HEK293 (cell line): ENCODE measurements at regions not wholly inside any gene's neighbourhood (a gene's known extent, or its start where the extent isn't known, plus 50 kb on each side); places are given as distances from the start of the nearest gene placed in this dataset.

ENCODE experiments used
- CTCF ChIA-PET: fragments of 350-600 bp; formaldehyde crosslinking; extraction: SDS; loops from one replicate; lab custom pipeline; 2021; ENCODE audit warnings: antibody characterized with exemption; lab: Yijun Ruan, JAX
- POLR2A ChIA-PET: fragments of 300-600 bp; formaldehyde crosslinking; extraction: SDS; loops from one replicate; lab custom pipeline; 2020; ENCODE audit warnings: antibody characterized with exemption, inconsistent platforms; lab: Yijun Ruan, JAX
- H3K27ac ChIP-seq: fragments of 200-500 bp; sonication (Bioruptor generic); 2 replicates; pipeline ENCODE4 v1.5.1; 2014; ENCODE audit warnings: low read depth, low read length, control low read depth, inconsistent platforms; ENCODE audit errors: extremely low read depth
- H3K36me3 ChIP-seq, 2 experiments: fragments of 200-500 bp in 1 of 2; sonication (Bioruptor generic) in 1 of 2; 1 replicate in 1 of 2; 2 replicates in 1 of 2; pipeline ENCODE4 v1.5.1; 2014 to 2017; ENCODE audit warnings: inconsistent platforms in 2 of 2, low read length in 2 of 2; ENCODE audit not compliant: control insufficient read depth in 2 of 2, insufficient read depth in 1 of 2
- H3K4me1 ChIP-seq: fragments of 200-500 bp; sonication (Bioruptor generic); 2 replicates; pipeline ENCODE4 v1.5.1; 2014; ENCODE audit warnings: mild to moderate bottlenecking, low read length, inconsistent platforms; ENCODE audit not compliant: control insufficient read depth, insufficient read depth
- H3K4me3 ChIP-seq: 2 replicates; pipeline ENCODE4 v1.5.1; 2011; ENCODE audit warnings: low read depth, mild to moderate bottlenecking, control low read depth, low read length, moderate library complexity
- H3K9me3 ChIP-seq: fragments of 200-500 bp; sonication (Bioruptor generic); 2 replicates; pipeline ENCODE4 v1.5.1; 2014; ENCODE audit warnings: low read depth, low read length, inconsistent platforms; ENCODE audit not compliant: control insufficient read depth, insufficient read depth
- INSM2 ChIP-seq: fragments of 450-650 bp; formaldehyde crosslinking; IDR thresholded peaks from 2 replicates; pipeline ENCODE4 v1.5.1; 2016; ENCODE audit warnings: missing biosample characterization, missing genetic modification characterization
- REST ChIP-seq: fragments of 450-650 bp; formaldehyde crosslinking; IDR thresholded peaks from 2 replicates; pipeline ENCODE4 v1.5.1; 2016; ENCODE audit warnings: missing biosample characterization, missing genetic modification characterization
- YY2 ChIP-seq: fragments of 450-650 bp; formaldehyde crosslinking; IDR thresholded peaks from 2 replicates; pipeline ENCODE4 v1.5.1; 2016; ENCODE audit warnings: missing biosample characterization, missing genetic modification characterization
- ZBTB10 ChIP-seq: fragments of 450-650 bp; formaldehyde crosslinking; IDR thresholded peaks from 2 replicates; pipeline ENCODE4 v1.5.1; 2016; ENCODE audit warnings: missing biosample characterization, missing genetic modification characterization
- ZIC2 ChIP-seq: fragments of 450-650 bp; formaldehyde crosslinking; IDR thresholded peaks from 2 replicates; pipeline ENCODE4 v1.5.1; 2016; ENCODE audit warnings: missing biosample characterization, missing genetic modification characterization
- ZNF280C ChIP-seq: fragments of 450-650 bp; formaldehyde crosslinking; IDR thresholded peaks from 2 replicates; pipeline ENCODE4 v1.5.1; 2016; ENCODE audit warnings: missing biosample characterization, missing genetic modification characterization
- ZNF354C ChIP-seq: fragments of 450-650 bp; formaldehyde crosslinking; IDR thresholded peaks from 2 replicates; pipeline ENCODE4 v1.5.1; 2016; ENCODE audit warnings: missing biosample characterization, missing genetic modification characterization, low read depth, borderline replicate concordance
- ZNF366 ChIP-seq: fragments of 450-650 bp; formaldehyde crosslinking; conservative IDR thresholded peaks from 2 replicates; pipeline ENCODE4 v1.5.1; 2016; ENCODE audit warnings: missing biosample characterization, missing genetic modification characterization
- ZNF398 ChIP-seq: fragments of 450-650 bp; formaldehyde crosslinking; IDR thresholded peaks from 2 replicates; pipeline ENCODE4 v1.5.1; 2017; ENCODE audit warnings: missing biosample characterization, missing genetic modification characterization
- ZNF404 ChIP-seq: fragments of 450-650 bp; formaldehyde crosslinking; IDR thresholded peaks from 2 replicates; pipeline ENCODE4 v1.5.1; 2017; ENCODE audit warnings: missing biosample characterization, missing genetic modification characterization
- ZNF544 ChIP-seq: fragments of 450-650 bp; formaldehyde crosslinking; IDR thresholded peaks from 2 replicates; pipeline ENCODE4 v1.5.0; 2017; ENCODE audit warnings: missing biosample characterization, missing genetic modification characterization
- ZNF561 ChIP-seq: fragments of 450-650 bp; IDR thresholded peaks from 2 replicates; pipeline ENCODE4 v1.5.1; 2018; ENCODE audit warnings: missing biosample characterization, missing genetic modification characterization, borderline replicate concordance
- ZNF660 ChIP-seq: fragments of 450-650 bp; IDR thresholded peaks from 2 replicates; pipeline ENCODE4 v1.5.1; 2018; ENCODE audit warnings: missing biosample characterization, mild to moderate bottlenecking, missing genetic modification characterization

- TF ChIP-seq ZNF398 (tag by site-specific recombination) (no peak), YY2 (tag by site-specific recombination) (no peak), ZNF561 (tag by site-specific recombination) (no peak), ZIC2 (no peak), ZNF660 (tag by site-specific recombination) (no peak), ZNF354C (no peak), ZNF544 (tag by site-specific recombination) (no peak)
Observed at GRCh38 chr9:87340391-87340790, 157.3 kb upstream of the DAPK1 start (continued).

GRCh38 chr9:87342743-87343142 lies 154.9 kb upstream of the DAPK1 start:
- H3K4me1 ChIP-seq = no peaks in the 10 kb centered on the region; the same call in 1 of the 2 replicates
- no peak overlapping the region for H3K4me3 ChIP-seq
- no peak overlapping the region for H3K27ac ChIP-seq
- no peaks in the 10 kb centered on the region for H3K9me3 ChIP-seq
- ChIA-PET CTCF (interaction anchor here (0.5 to 1.7 kb wide), 5 partner anchors 18 to 897 kb away, joined by 3 to 5 read pairs (median 3); no protein-coding TSS in a partner anchor), POLR2A (interaction anchor here (0.8 kb wide), 1 partner anchor 169 kb away, joined by 4 read pairs; no protein-coding TSS in a partner anchor)
- H3K36me3 ChIP-seq = no peaks in the 10 kb centered on the region
- no peak for TF ChIP-seq ZNF404 (tag by site-specific recombination)
- no peak for TF ChIP-seq ZBTB10
- no peak for TF ChIP-seq ZNF280C (tag by site-specific recombination)
- no peak for TF ChIP-seq REST (tag by site-specific recombination)
- peak; percentile 67 for TF ChIP-seq ZNF366 (tag by site-specific recombination)
- TF ChIP-seq INSM2 (tag by site-specific recombination) = no peak
